ENCODE measurements at regions not wholly inside any gene's neighbourhood (a gene's known extent, or its start where the extent isn't known, plus 50 kb on each side); places are given as distances from the start of the nearest gene placed in this dataset.

DNA sequence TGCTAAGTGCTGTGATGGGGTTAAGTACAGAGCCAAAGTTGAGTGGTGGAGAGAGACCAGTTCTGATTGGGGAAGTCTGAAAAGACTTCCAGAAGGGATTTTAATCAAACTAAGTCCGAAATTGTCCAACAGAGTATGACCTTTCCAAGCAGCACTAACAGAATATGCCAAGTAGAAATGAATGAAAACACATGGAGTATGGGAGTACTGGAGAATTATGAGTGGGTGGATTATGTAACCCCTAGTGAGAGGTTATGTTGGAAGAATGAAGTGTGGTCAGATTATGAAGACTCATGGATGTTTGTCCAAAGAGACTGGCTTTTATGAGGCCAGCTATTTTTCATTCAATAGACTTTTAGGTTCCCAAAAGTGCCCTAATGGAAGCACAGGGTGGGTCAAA, 94.0 kb upstream of the PLEKHA5 start:
- TF ChIP-seq SNAI2 (CRISPR knock-in tag; IDR thresholded peaks at IDR 0.05), result no peak
- TF ChIP-seq ZFP30 (CRISPR knock-in tag; IDR thresholded peaks at IDR 0.05), result no peak
- no peak for TF ChIP-seq TSHZ2 (CRISPR knock-in tag; IDR thresholded peaks at IDR 0.05)
- TF ChIP-seq RARB (CRISPR knock-in tag; IDR thresholded peaks at IDR 0.05), result no peak
- no peak for TF ChIP-seq ESRRG (CRISPR knock-in tag; IDR thresholded peaks at IDR 0.05)
- no peak for TF ChIP-seq OSR1 (CRISPR knock-in tag; IDR thresholded peaks at IDR 0.05)
- TF ChIP-seq BACH2 (CRISPR knock-in tag; IDR thresholded peaks at IDR 0.05; ENCODE audit: borderline replicate concordance), result no peak
- TF ChIP-seq, protein P1, sequence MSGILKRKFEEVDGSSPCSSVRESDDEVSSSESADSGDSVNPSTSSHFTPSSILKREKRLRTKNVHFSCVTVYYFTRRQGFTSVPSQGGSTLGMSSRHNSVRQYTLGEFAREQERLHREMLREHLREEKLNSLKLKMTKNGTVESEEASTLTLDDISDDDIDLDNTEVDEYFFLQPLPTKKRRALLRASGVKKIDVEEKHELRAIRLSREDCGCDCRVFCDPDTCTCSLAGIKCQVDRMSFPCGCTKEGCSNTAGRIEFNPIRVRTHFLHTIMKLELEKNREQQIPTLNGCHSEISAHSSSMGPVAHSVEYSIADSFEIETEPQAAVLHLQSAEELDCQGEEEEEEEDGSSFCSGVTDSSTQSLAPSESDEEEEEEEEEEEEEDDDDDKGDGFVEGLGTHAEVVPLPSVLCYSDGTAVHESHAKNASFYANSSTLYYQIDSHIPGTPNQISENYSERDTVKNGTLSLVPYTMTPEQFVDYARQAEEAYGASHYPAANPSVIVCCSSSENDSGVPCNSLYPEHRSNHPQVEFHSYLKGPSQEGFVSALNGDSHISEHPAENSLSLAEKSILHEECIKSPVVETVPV (CRISPR knock-in tag; IDR thresholded peaks at IDR 0.05), result no peak
- TF ChIP-seq GLIS3 (CRISPR knock-in tag; IDR thresholded peaks at IDR 0.05), result no peak
- TF ChIP-seq TOX (CRISPR knock-in tag; IDR thresholded peaks at IDR 0.05; ENCODE audit: borderline replicate concordance), result no peak
- ATAC-seq, result no peak; the same call in 2 of the 3 replicates

- TF ChIP-seq SNAI2 (CRISPR knock-in tag; IDR thresholded peaks at IDR 0.05) (no peak), RARB (CRISPR knock-in tag; IDR thresholded peaks at IDR 0.05) (no peak), ZFP3 (CRISPR knock-in tag; IDR thresholded peaks at IDR 0.05) (no peak), TOX (CRISPR knock-in tag; IDR thresholded peaks at IDR 0.05; ENCODE audit: borderline replicate concordance) (no peak), ZNF8 (CRISPR knock-in tag; IDR thresholded peaks at IDR 0.05) (no peak), ESRRG (CRISPR knock-in tag; IDR thresholded peaks at IDR 0.05) (no peak), OSR1 (CRISPR knock-in tag; IDR thresholded peaks at IDR 0.05) (no peak), PATZ1 (CRISPR knock-in tag; IDR thresholded peaks at IDR 0.05; ENCODE audit: borderline replicate concordance) (no peak), ZNF565 (CRISPR knock-in tag; conservative IDR thresholded peaks at IDR 0.05; ENCODE audit: low read depth) (no peak), GLIS3 (CRISPR knock-in tag; IDR thresholded peaks at IDR 0.05) (no peak), TCF4 (CRISPR knock-in tag; IDR thresholded peaks at IDR 0.05; ENCODE audit: borderline replicate concordance) (no peak), ZFP30 (CRISPR knock-in tag; IDR thresholded peaks at IDR 0.05) (no peak), PPARA (CRISPR knock-in tag; IDR thresholded peaks at IDR 0.05; ENCODE audit: borderline replicate concordance) (no peak)
- TF ChIP-seq, protein P2, sequence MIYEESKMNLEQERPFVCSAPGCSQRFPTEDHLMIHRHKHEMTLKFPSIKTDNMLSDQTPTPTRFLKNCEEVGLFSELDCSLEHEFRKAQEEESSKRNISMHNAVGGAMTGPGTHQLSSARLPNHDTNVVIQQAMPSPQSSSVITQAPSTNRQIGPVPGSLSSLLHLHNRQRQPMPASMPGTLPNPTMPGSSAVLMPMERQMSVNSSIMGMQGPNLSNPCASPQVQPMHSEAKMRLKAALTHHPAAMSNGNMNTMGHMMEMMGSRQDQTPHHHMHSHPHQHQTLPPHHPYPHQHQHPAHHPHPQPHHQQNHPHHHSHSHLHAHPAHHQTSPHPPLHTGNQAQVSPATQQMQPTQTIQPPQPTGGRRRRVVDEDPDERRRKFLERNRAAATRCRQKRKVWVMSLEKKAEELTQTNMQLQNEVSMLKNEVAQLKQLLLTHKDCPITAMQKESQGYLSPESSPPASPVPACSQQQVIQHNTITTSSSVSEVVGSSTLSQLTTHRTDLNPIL (CRISPR knock-in tag; IDR thresholded peaks at IDR 0.05; ENCODE audit: low read depth), result no peak
- no peak for ATAC-seq
Measured at GRCh38 chr12:19036673-19037357, 92.7 kb upstream of the PLEKHA5 start.

DNA sequence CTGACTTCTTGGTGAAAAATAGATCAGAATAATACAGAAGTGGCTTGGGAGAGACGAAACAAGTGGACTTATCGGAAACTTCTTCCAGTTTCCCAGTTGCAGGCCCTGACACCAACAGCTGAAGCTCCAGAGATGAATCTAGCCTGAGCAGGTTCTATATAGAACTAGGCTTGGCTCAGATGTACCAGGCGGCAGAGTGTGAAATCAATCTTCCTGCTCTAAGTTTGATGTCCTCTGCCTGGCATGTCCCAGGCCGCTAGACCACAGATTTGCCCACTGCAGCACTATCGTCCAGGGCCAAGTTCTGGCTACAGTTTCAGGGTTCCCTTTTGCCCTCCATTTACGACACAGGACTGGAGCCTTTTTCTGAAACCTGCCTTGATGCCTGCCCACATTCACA, 91.3 kb upstream of the PLEKHA5 start:
- no peak for ATAC-seq
- TF ChIP-seq ZNF565 (CRISPR knock-in tag; conservative IDR thresholded peaks at IDR 0.05; ENCODE audit: low read depth), result no peak
- TF ChIP-seq GLIS3 (CRISPR knock-in tag; IDR thresholded peaks at IDR 0.05), result no peak
- no peak for TF ChIP-seq POU6F1 (CRISPR knock-in tag; IDR thresholded peaks at IDR 0.05; ENCODE audit: borderline replicate concordance, low read depth)
- TF ChIP-seq PPARA (CRISPR knock-in tag; IDR thresholded peaks at IDR 0.05; ENCODE audit: borderline replicate concordance), result no peak
